ENCODE measurements at regions not wholly inside any gene's neighbourhood (a gene's known extent, or its start where the extent isn't known, plus 50 kb on each side); places are given as distances from the start of the nearest gene placed in this dataset.
"Not testable (repeated sequence)": the region's sequence is repeated elsewhere in the genome, so short reads cannot be mapped to it uniquely, and the experiment has no call there.

DNA sequence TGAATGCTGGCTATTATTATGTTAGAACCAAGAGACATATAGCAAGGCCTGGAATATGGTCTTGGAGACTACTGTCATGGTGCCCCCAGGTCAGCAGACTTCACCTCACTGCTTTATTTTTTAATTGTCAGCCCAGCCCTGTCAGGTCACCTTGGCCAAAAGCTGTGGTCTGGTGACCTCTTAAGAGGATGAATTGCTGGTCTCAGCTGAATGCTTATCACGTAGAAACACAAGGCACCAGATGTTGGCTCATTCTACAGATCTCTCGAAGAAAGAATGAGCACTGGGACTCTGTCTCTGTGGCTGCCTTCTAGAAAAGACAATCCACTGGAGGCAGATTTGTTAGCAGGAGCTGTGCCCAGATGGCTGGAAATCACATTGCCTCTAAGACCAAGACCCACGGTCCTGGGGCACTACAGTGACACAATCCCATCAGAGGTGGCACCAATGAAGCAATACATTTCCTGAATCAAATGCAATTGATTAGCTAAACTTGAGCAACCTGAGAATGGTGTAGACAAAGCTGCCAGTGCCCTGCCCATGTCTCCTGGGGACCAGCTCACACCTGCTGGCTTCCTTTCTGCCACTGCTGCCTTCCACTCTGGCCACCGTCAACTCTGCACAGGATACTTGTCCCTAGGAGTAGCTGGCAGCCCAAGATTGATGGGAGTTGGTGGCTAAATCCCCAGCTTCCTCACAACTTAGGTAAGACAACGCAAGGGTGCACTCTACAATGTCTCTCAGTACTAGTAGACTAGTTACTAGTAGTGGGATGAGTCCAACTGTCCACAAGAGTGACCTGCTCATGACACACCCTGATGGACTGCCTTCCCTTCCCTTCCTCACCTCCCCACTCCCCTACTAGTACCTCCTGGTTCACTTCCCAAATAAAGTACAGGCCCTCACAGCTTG lies 384.9 kb upstream of the PROK2 start:
- DNase-seq (no peak), ATAC-seq (no peak)
- intact Hi-C loops (cut with DNase I, micrococcal nuclease): no loop called here

DNA sequence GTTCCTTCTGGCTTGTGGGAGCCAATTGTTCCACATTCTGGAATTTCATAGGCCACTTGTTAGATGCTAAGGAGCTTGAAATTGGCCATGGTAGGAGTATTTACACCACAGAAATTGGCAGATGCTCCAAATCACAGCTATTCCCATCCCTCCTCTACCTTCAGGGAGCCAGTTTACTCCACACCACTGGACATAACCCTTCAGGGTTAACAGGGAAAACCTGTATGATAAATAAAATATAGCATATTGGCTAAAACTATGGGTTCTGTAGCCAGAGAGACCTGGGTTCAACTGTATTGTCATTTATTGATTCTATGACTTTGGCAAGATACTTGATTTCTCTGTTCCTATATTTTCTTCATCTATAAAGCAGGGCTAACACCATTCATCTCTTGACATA lies 384.2 kb upstream of the PROK2 start:
- DNase-seq: no peak
- intact Hi-C loops (cut with DNase I, micrococcal nuclease): no loop called here
- no peak for ATAC-seq

DNA sequence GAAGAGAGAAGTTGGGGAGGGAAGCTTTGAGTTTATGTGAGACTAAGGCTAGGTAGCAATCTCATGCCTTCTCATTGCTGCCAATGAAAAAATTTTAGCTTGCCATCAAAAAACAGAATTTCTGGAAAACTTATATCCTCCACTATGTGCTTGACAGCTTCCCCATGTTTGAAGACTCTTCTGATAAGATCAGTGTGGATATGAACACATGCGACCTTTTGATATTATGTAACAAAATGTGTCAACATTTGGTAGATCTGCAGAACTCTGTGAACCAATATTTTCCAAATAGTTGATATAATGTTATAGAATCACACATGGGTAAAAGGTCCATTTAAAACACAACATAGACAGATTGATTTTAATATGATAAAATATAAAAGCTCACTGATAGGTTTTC lies 380.9 kb upstream of the PROK2 start:
- ATAC-seq (no peak), DNase-seq (no peak)
- intact Hi-C loops (cut with DNase I, micrococcal nuclease): no loop called here

DNA sequence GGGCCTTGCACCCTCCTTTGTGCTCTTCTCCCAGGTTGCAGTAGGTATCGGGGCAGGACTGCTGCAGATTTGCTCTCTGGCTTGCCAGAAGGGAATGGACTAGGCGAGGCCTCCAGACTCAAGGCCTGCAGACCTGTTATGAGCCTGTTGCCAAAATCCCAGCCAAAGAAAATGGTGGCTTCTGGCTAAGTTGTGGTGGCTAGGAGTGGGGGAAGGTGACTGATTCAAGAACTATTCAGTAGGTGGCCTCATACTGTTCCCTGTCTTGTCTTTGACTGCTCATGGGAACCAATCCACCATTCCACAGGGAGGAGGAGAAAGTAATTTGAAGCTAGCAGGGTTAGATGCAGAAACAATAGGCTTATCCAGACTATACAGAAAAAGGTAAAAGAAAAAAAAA lies 380.4 kb upstream of the PROK2 start:
- ATAC-seq (no peak), DNase-seq (no peak)
- intact Hi-C loops (cut with DNase I, micrococcal nuclease): no loop called here

DNA sequence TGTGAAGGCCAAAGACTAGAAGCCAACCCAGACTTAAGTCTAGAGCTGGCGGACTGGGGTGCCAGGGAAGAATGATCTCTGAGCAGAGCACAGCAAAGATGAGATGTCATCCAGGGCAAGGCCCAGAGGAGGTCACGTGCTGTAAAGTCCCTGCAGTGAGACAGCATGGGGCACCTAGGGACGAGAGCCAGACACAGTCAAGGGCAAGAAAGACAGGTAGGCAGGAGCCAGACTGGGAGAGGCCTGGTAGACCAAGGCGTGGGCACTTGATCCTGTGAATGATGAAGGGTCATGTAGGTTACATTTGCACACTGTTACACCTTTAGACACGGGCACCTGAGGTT lies 379.7 kb upstream of the PROK2 start:
- ATAC-seq: no peak
- no peak for DNase-seq
- intact Hi-C loops (cut with DNase I, micrococcal nuclease): no loop called here

DNA sequence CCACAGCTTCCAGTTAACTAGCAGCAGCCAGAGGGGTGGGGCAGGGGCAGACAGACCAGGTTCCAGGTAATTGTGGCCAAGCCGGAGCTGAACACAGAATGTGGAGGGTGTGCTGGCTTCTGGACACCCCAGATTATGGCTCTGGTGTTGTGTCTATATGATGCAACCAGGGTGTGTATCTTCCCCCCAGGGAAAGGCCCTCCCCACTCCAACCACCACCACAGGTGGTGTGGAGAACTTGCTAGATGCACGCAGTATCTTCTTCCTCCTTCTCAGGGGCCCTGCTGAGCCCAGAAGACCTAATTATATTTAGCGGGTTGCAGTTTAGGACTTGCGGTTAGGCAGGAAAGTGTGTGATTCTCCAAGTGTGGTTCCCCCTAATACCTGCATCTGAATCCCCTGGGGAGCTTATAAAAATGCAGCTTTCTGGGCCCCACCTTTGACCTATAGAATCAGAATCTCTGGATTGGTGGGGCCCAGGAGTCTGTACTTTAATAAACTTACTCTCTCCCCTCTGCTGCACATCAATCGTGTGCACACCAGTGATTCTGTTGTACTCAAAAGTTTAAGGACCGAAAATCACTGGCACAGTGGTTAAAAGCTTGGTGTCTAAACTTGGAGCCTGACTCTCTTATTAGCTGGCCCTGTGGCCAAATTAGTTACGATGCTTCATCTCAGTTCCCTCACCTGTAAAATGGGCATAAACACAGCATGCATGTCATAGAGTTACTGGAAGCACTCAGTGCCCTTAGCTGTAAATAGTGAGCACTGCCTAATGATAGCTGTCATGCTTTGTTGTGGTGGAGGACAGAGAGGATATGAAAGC lies 379.1 kb upstream of the PROK2 start:
- intact Hi-C loops (cut with DNase I, micrococcal nuclease): no loop called here
- ATAC-seq (peak; percentile 42), DNase-seq (peak in 1 of 2 donors; percentile 16)

DNA sequence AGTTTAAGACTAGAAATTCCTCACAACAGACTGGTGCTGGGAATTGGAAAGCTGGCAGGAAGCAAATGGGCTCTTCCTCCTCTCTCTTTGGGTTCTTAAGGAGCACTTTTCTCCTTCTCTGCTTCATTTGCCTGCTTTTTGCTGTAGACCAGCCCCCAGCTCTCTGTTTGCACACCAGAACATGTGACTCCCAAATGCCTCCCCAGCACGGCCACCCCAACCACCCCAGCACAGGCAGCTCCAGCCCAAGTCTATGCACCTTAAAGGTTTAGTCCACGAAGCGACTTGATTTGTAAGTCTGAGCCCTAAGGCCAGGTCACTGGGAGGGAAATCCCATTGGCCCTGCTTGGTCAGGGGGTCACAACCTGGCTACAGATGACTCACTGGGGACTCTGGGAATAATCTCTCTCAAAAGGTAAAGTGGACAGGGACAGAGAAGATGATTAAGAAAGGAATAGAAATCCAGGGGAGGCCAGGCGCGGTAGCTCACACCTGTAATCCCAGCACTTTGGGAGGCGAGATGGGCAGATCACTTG lies 377.8 kb upstream of the PROK2 start:
- intact Hi-C loops (cut with DNase I, micrococcal nuclease): no loop called here
- ATAC-seq (no peak), DNase-seq (no peak)

DNA sequence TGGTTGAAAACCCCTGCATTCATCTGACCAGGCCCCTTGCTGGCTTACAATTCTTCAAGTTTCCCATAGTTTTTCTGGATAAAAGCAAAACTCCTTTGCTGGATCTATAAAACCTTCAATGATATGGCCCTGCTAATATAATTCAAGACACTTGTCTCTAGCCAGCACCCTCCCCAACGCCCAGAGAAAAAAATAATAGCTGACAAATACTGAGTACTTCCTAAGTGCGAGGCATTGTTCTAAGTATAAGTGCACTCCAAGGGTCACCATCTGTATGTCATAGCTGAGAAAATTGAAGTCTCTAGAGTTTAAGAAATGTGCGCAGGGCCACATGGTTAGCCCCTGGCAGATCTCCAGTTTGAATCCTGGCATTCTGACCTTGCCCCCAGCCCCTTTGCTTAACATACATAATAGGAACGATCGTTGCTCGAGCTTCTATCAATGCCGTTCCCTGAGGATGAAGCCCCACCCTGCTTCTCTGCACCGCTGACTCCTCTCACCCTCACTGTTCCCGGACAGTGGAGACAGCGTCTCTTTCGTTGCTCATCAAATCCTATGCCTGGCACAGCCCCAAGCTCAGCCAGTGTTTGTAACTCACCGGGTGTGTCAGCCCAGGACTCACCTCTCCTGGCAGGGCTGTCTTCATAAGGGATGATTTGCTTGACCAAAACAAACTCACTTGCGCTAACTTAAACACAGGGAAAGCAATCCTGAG lies 377.1 kb upstream of the PROK2 start:
- intact Hi-C loops (cut with DNase I, micrococcal nuclease): no loop called here
- peak; percentile 53 to 70 for DNase-seq
- peak; percentile 88 for ATAC-seq

DNA sequence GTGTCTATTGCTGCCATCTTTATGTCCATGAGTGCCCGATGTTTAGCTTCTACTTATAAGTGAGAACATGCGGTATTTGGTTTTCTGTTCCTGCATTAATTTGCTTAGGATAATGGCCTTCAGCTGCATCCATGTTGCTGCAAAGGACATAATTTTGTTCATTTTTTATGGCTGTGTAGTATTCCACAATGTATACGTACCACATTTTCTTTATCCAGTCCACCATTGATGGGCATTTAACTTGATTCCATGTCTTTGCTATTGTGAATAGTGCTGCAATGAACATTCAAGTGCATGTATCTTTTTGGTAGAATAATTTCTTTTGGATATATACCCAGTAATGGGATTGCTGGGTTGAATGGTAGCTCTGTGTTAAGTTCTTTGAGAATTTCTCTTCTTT lies 376.3 kb upstream of the PROK2 start:
- intact Hi-C loops (cut with DNase I, micrococcal nuclease); ATAC-seq; DNase-seq: not testable (repeated sequence)

DNA sequence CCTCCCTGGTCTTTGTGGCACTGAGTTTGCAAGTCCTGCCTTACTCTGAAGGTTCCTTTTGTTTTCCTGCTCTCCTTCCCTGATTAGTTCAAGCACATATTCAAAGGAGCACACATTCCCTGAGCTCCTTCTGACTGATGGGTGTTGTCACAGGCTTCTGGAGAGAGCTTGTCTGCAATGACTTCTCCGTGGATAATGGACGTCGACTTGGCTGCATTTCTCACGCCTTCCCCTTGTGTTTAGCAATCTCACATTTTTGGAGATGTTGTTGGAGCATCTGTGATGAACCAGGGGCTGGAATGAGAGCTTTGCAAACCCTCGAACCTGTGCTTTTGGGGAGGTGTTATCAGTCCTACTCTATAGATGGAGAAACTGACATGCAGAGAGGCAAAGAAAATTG lies 375.4 kb upstream of the PROK2 start:
- ATAC-seq: no peak

DNA sequence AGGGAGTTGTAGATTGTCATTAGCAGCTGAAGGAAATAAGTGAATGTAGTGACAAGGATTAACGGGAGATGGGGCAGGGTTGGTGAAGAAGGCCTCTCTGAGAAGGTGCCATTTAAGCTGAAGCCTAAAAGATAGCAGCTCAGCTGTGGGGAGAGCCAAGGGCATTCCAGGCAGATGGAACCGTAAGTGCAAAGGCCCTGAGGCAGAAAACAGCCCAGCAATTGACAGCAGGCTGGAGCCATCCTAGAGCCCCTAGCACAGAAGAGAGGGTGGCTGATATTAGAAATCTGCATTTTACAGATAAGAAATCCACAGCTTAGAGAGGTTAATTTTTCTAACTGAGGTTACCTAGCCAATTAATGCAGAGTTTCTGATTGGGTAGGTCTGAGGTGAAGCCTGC lies 374.5 kb upstream of the PROK2 start:
- intact Hi-C loops (cut with DNase I, micrococcal nuclease): no loop called here
- no peak for DNase-seq
- ATAC-seq: no peak

More for the DNA sequence above, 375.4 kb upstream of the PROK2 start:
- DNase-seq: no peak
- intact Hi-C loops (cut with DNase I, micrococcal nuclease): no loop called here

DNA sequence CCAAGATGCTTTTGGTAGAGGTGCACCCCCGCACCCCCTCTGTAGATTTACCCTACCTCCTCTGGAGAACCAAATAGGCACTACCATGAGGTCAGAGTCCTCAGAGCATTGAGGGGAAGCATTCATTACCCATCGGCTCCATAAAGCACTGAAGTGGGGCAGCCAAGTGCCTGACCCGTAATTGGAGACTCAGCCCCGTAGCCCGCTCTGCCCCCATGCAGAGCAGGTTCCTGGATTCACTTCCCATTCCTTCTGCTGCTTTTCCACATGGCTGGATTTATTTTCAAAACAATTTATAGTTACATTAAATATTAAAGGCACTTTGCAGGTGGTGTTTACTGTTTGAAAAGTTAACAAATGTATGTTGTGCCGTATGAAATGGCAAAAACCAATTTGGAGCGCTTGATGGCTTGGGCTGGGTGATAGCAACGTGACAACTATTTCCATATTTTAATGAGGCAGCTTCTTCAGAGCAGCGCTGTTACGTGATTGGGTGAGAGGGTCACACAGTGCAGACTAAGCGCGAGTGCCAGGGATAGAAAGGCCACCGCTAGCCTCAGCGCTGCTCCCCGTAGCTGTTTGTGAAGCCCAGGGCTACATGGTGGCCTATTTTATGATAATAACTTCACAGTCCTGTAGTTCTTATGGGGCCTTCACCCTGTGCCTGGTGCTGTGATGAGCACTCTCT lies 373.8 kb upstream of the PROK2 start:
- intact Hi-C loops (cut with DNase I, micrococcal nuclease): no loop called here
- no peak for ATAC-seq

DNA sequence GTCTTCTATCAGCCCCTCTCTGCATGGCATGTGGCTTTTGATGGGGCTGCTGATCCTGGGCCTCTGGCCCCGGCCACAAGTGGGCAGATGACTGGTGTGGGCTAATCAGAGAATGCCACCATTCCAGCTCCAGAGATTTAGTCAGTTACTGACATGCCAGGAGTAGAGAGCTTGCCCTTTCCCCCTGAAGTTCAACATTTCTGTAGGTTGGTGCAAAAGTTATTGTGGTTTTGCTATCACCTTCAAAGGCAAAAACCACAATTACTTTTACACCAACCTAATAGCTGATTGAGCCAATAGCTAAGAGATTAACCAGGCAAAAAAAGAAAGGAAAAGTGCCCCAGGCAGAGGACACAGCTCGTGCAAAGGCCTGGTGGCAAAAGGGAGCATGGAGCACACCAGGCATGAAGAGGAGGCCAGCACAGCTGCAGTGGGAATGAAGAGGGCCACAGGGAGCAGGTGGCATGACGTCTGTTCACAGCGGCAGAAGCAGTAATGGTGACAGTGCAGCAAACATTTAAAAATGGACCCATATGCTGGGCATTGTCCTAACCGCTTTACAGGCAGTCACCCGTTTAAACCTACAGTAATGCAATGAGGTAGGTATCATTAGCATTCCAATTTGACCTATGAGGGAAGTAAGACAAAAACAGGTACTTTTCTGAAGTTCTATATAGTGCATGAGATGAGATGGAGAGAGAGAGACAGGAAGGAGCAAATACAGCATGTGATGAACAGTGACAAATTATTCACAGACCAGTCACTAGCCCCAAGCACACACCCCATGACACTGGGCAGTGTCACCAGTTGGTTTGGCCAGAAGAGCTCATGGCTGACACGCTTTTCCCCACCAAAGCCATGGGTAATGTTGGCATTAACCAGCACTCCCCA lies 373.0 kb upstream of the PROK2 start:
- no peak for ATAC-seq
- intact Hi-C loops (cut with DNase I, micrococcal nuclease): no loop called here
- DNase-seq: no peak

More for the DNA sequence above, 373.8 kb upstream of the PROK2 start:
- DNase-seq: no peak

DNA sequence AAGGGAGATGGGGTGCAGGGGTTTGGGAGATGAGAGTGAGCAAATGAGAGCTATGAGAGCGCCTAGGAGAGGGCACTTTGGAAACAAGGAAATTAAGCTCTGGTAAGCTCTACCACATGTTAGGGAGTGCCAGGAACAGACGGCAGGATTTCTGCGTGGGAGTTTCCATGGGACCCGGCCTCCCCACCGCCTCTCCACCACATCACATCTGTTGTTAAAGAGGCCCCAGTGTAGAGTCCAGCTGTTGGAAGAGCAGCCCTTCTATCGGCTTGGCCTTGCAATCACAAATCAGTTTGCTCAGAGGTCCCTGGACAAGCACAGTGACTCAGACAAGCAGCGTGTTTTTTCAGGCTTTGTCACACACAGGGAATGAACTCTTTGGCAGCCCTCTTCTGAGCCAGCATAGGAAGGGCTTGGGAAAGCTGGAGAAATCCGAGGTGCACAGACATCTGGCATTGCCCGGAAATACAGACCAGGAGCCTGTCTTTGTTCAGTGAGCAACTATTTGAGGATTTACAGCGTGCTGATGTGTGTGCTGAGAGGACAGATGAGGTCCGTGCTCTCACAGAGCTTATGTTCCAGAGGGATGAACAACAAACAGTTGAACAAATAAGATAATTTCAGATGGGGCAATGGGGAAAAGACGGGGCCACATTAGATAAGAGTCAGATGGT lies 370.6 kb upstream of the PROK2 start:
- intact Hi-C loops (cut with DNase I, micrococcal nuclease): no loop called here
- ATAC-seq (peak; percentile 22), DNase-seq (peak; percentile 51 to 55)

DNA sequence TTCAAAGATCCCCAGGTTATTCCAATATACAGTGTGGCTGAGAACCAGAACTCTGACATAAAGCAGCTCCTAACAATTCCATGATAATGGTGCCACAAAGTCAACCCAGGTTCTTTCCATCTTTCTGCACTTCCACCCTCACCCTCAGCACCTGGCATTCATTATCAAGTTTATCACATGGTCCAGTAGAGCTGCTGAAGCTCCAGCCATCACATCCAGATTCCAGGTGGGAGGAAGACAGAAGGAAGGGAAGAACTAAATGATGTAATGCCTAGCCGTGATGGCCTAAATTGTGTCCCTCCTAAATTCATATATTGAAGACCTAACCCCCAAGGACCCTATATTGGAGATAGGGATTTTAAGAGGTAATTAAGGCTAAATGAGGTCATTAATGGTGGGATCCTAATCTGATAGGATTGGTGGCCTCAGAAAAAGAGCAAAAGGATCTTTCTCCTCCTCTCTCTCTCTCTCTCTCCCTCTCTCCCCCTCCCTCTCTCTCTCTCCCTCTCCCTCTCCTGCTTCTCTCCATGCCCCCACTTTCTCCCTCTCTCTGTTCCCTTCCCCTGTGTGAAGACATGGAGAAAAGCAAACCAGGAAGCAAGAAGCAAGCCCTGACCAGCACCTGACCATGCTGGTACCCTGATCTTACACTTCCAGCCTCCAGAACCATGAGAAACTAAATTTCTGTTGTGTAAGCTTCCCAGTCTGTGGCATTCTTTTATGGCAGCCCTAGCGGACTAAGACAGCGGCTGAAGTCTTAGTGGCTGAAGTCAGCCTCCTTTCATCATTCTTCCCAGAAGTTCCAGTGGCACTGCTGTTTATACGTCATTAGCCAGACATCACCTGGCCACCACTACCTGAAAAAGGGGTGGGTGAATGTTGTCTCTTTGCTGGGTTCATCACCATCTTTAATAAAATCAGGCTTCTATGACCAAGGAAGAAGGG lies 369.7 kb upstream of the PROK2 start:
- intact Hi-C loops (cut with DNase I, micrococcal nuclease): no loop called here
- DNase-seq (peak in 1 of 2 donors; percentile 18), ATAC-seq (no peak)

Measured in left colon (tissue), 2 donors.